Testis (tissue), 2 donors: ENCODE measurements at regions not wholly inside any gene's neighbourhood (a gene's known extent, or its start where the extent isn't known, plus 50 kb on each side); places are given as distances from the start of the nearest gene placed in this dataset.

Experiments used
- POLR2A ChIP-seq: fragments of 450-650 bp; IDR thresholded peaks from one replicate; pipeline ENCODE4 v1.6.1; 2017; ENCODE audit warnings: antibody characterized with exemption, mild to moderate bottlenecking, moderate library complexity
- TF ChIP-seq, protein P1 (sequence below), 3 experiments: fragments of 450-650 bp in 2 of 3; fragments of 200-600 bp in 1 of 3; sonication (generic) in 1 of 3; IDR thresholded peaks; one replicate each; pipeline ENCODE4 v1.5.1; 2016 to 2019; ENCODE audit warnings: antibody characterized with exemption in 3 of 3, mild to moderate bottlenecking in 2 of 3, moderate library complexity in 1 of 3

- TF ChIP-seq, protein P1, sequence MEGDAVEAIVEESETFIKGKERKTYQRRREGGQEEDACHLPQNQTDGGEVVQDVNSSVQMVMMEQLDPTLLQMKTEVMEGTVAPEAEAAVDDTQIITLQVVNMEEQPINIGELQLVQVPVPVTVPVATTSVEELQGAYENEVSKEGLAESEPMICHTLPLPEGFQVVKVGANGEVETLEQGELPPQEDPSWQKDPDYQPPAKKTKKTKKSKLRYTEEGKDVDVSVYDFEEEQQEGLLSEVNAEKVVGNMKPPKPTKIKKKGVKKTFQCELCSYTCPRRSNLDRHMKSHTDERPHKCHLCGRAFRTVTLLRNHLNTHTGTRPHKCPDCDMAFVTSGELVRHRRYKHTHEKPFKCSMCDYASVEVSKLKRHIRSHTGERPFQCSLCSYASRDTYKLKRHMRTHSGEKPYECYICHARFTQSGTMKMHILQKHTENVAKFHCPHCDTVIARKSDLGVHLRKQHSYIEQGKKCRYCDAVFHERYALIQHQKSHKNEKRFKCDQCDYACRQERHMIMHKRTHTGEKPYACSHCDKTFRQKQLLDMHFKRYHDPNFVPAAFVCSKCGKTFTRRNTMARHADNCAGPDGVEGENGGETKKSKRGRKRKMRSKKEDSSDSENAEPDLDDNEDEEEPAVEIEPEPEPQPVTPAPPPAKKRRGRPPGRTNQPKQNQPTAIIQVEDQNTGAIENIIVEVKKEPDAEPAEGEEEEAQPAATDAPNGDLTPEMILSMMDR (IDR thresholded peaks at IDR 0.05), result no peak
- TF ChIP-seq POLR2A, result no peak
Measured at GRCh38 chr7:64114791-64115190, 69.6 kb downstream of the ZNF727 start.
